Stomach (tissue), 4 donors: ENCODE measurements at regions not wholly inside any gene's neighbourhood (a gene's known extent, or its start where the extent isn't known, plus 50 kb on each side); places are given as distances from the start of the nearest gene placed in this dataset.

Experiments
- EP300 ChIP-seq: sonication (generic); formaldehyde crosslinking; IDR thresholded peaks from one replicate; pipeline ENCODE4 v1.6.1; 2017; ENCODE audit warnings: antibody characterized with exemption
- POLR2A ChIP-seq, 4 donors: fragments of 450-650 bp; IDR thresholded peaks; one replicate each; pipeline ENCODE4 v1.6.1; 2016; ENCODE audit warnings: antibody characterized with exemption in 4 of 4, control low read depth in 2 of 4, mild to moderate bottlenecking in 1 of 4, moderate library complexity in 1 of 4
- POLR2AphosphoS5 ChIP-seq, 3 donors: sonication (generic); formaldehyde crosslinking; IDR thresholded peaks; one replicate each; pipeline ENCODE4 v1.6.1; 2016; ENCODE audit warnings: antibody characterized with exemption in 3 of 3
- TF ChIP-seq, protein P1 (sequence below), 7 experiments: fragments of 450-650 bp in 4 of 7; fragments of 200-600 bp in 3 of 7; sonication (generic) in 3 of 7; IDR thresholded peaks; one replicate each; pipeline ENCODE4 v1.5.1; 2016 to 2019; ENCODE audit warnings: antibody characterized with exemption in 7 of 7, control low read depth in 2 of 7, mild to moderate bottlenecking in 1 of 7

DNA sequence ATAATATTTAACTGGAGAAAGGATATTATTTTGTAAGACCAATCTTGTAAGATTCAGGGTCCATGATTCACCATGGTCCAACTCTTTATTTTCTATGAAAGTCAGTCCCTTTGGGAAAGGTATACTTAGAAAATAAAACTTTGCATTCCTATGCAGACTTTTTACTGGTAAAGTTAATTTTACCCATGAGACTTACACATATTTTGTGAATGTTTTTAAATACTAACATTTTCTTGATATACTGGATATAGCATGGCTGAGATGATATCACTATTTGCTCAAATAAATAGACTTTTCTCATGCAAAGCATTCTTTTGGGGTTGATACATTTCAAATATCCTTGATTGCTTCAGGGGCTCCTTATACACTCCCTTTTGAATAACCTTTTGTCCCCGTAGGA is 512.1 kb downstream of the MAN2A1 start:
- TF ChIP-seq, protein P1, sequence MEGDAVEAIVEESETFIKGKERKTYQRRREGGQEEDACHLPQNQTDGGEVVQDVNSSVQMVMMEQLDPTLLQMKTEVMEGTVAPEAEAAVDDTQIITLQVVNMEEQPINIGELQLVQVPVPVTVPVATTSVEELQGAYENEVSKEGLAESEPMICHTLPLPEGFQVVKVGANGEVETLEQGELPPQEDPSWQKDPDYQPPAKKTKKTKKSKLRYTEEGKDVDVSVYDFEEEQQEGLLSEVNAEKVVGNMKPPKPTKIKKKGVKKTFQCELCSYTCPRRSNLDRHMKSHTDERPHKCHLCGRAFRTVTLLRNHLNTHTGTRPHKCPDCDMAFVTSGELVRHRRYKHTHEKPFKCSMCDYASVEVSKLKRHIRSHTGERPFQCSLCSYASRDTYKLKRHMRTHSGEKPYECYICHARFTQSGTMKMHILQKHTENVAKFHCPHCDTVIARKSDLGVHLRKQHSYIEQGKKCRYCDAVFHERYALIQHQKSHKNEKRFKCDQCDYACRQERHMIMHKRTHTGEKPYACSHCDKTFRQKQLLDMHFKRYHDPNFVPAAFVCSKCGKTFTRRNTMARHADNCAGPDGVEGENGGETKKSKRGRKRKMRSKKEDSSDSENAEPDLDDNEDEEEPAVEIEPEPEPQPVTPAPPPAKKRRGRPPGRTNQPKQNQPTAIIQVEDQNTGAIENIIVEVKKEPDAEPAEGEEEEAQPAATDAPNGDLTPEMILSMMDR (IDR thresholded peaks at IDR 0.05) = no peak
- TF ChIP-seq POLR2A (IDR thresholded peaks at IDR 0.05) (no peak), EP300 (no peak), POLR2AphosphoS5 (IDR thresholded peaks at IDR 0.05) (no peak)
